ENCODE measurements at regions not wholly inside any gene's neighbourhood (a gene's known extent, or its start where the extent isn't known, plus 50 kb on each side); places are given as distances from the start of the nearest gene placed in this dataset.

DNA sequence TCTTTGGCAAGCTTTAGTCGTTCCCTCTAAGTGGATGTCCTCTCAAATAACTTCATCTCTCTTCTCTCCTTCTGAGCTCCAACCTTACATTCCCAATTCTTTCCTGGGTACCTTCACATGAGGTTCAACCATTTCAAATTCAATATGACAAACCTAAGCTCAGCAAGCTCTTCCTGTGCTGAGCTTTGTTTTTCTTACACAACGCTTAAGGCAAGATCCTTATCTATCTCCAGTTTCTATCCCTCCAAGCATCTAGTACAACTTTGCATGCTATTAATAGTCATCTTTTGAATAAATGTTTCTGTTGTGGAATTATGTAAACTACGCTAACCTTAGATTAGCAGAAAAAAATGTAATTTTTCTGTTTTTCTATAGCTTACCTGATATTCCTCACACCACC is 63.7 kb upstream of the IFNG-AS1 start:
- TF ChIP-seq NCOR1 (IDR thresholded peaks at IDR 0.05; ENCODE audit: borderline replicate concordance, low read length) (no peak), KLF9 (CRISPR knock-in tag; IDR thresholded peaks at IDR 0.05; ENCODE audit: low read depth) (no peak), PHF21A (CRISPR knock-in tag; IDR thresholded peaks at IDR 0.05) (no peak), ZFX (CRISPR knock-in tag; IDR thresholded peaks at IDR 0.05; ENCODE audit: low read depth) (no peak), GLI4 (CRISPR knock-in tag; IDR thresholded peaks at IDR 0.05; ENCODE audit: borderline replicate concordance) (no peak), NFIC (IDR thresholded peaks at IDR 0.05; ENCODE audit: low read length) (no peak), ZNF773 (CRISPR knock-in tag; IDR thresholded peaks at IDR 0.05; ENCODE audit: borderline replicate concordance) (no peak), RAD21 (CRISPR knock-in tag; IDR thresholded peaks at IDR 0.05) (no peak), ZZZ3 (CRISPR knock-in tag; IDR thresholded peaks at IDR 0.05; ENCODE audit: borderline replicate concordance) (no peak), HNRNPUL1 (IDR thresholded peaks at IDR 0.05; ENCODE audit: low read depth, low read length) (no peak)
- TF ChIP-seq, protein P1, sequence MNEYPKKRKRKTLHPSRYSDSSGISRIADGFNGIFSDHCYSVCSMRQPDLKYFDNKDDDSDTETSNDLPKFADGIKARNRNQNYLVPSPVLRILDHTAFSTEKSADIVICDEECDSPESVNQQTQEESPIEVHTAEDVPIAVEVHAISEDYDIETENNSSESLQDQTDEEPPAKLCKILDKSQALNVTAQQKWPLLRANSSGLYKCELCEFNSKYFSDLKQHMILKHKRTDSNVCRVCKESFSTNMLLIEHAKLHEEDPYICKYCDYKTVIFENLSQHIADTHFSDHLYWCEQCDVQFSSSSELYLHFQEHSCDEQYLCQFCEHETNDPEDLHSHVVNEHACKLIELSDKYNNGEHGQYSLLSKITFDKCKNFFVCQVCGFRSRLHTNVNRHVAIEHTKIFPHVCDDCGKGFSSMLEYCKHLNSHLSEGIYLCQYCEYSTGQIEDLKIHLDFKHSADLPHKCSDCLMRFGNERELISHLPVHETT (CRISPR knock-in tag; conservative IDR thresholded peaks at IDR 0.05): no peak
